HL-60 (cell line): ENCODE measurements at regions not wholly inside any gene's neighbourhood (a gene's known extent, or its start where the extent isn't known, plus 50 kb on each side); places are given as distances from the start of the nearest gene placed in this dataset.

Experiments
- CTCF ChIP-seq: IDR thresholded peaks from one replicate; pipeline ENCODE4 v1.5.1; 2011; ENCODE audit warnings: low read length, control low read depth, inconsistent platforms; ENCODE audit not compliant: insufficient read depth
- POLR2AphosphoS5 ChIP-seq: IDR thresholded peaks from 2 replicates; pipeline ENCODE4 v1.6.1; 2012; ENCODE audit warnings: low read depth

- TF ChIP-seq POLR2AphosphoS5: no peak
- no peak for TF ChIP-seq CTCF
Observed at GRCh38 chr6:66435321-66435720, 728.3 kb upstream of the EYS start.
